ENCODE measurements at regions not wholly inside any gene's neighbourhood (a gene's known extent, or its start where the extent isn't known, plus 50 kb on each side); places are given as distances from the start of the nearest gene placed in this dataset.
"Not testable (repeated sequence)": the region's sequence is repeated elsewhere in the genome, so short reads cannot be mapped to it uniquely, and the experiment has no call there.

- H3K4me1 ChIP-seq (ENCODE audit: control insufficient read depth, insufficient read depth, low read length); H3K9me3 ChIP-seq (ENCODE audit: control insufficient read depth in 2 of 2, low read length in 2 of 2); H3K27ac ChIP-seq (ENCODE audit: low read length): not testable (repeated sequence)
Measured at GRCh38 chr6:26720663-26721218, 61.2 kb upstream of the ZNF322 start.

GRCh38 chr6:26730019-26730766 is 70.6 kb upstream of the ZNF322 start:
- H3K27me3 ChIP-seq (ENCODE audit: control insufficient read depth in 1 of 2, insufficient read depth in 2 of 2, low read length in 2 of 2): not testable (repeated sequence)

More at GRCh38 chr6:26720663-26721218, 61.2 kb upstream of the ZNF322 start:
- not testable (repeated sequence) for H3K36me3 ChIP-seq (ENCODE audit: control insufficient read depth in 2 of 2, insufficient read depth in 2 of 2, low read length in 2 of 2); H3K4me3 ChIP-seq (ENCODE audit: low read length in 2 of 2); H3K27me3 ChIP-seq (ENCODE audit: control insufficient read depth in 1 of 2, insufficient read depth in 2 of 2, low read length in 2 of 2); H3K9ac ChIP-seq (ENCODE audit: low read length in 2 of 2)

GRCh38 chr6:26734776-26735472 is 75.4 kb upstream of the ZNF322 start:
- H3K9me3 ChIP-seq (ENCODE audit: control insufficient read depth in 2 of 2, low read length in 2 of 2); H3K4me1 ChIP-seq (ENCODE audit: control insufficient read depth, insufficient read depth, low read length); H3K27me3 ChIP-seq (ENCODE audit: control insufficient read depth in 1 of 2, insufficient read depth in 2 of 2, low read length in 2 of 2); H3K36me3 ChIP-seq (ENCODE audit: control insufficient read depth in 2 of 2, insufficient read depth in 2 of 2, low read length in 2 of 2); H3K9ac ChIP-seq (ENCODE audit: low read length in 2 of 2); H3K4me3 ChIP-seq (ENCODE audit: low read length in 2 of 2); H3K27ac ChIP-seq (ENCODE audit: low read length): not testable (repeated sequence)

More at GRCh38 chr6:26730019-26730766, 70.6 kb upstream of the ZNF322 start:
- H3K9me3 ChIP-seq (ENCODE audit: control insufficient read depth in 2 of 2, low read length in 2 of 2); H3K27ac ChIP-seq (ENCODE audit: low read length); H3K36me3 ChIP-seq (ENCODE audit: control insufficient read depth in 2 of 2, insufficient read depth in 2 of 2, low read length in 2 of 2); H3K4me1 ChIP-seq (ENCODE audit: control insufficient read depth, insufficient read depth, low read length); H3K4me3 ChIP-seq (ENCODE audit: low read length in 2 of 2); H3K9ac ChIP-seq (ENCODE audit: low read length in 2 of 2): not testable (repeated sequence)

- Histone ChIP-seq H3K27me3 (ENCODE audit: control insufficient read depth in 1 of 2, insufficient read depth in 2 of 2, low read length in 2 of 2) (peaks cover 10 to 19% of the 10 kb centered on the region in 2 donors), H3K27ac (ENCODE audit: low read length) (no peak overlapping the region), H3K9ac (ENCODE audit: low read length in 2 of 2) (no peak overlapping the region), H3K36me3 (ENCODE audit: control insufficient read depth in 2 of 2, insufficient read depth in 2 of 2, low read length in 2 of 2) (no peaks in the 10 kb centered on the region), H3K4me1 (ENCODE audit: control insufficient read depth, insufficient read depth, low read length) (no peaks in the 10 kb centered on the region), H3K9me3 (ENCODE audit: control insufficient read depth in 2 of 2, low read length in 2 of 2) (no peaks in the 10 kb centered on the region), H3K4me3 (ENCODE audit: low read length in 2 of 2) (no peak overlapping the region)
Measured at GRCh38 chr6:26739811-26740210, 80.3 kb upstream of the ZNF322 start.

- Histone ChIP-seq H3K27me3 (ENCODE audit: control insufficient read depth in 1 of 2, insufficient read depth in 2 of 2, low read length in 2 of 2) (peaks cover 15 to 29% of the 10 kb centered on the region in 2 donors), H3K9me3 (ENCODE audit: control insufficient read depth in 2 of 2, low read length in 2 of 2) (no peaks in the 10 kb centered on the region)
Measured at GRCh38 chr6:26743157-26743821, 83.7 kb upstream of the ZNF322 start.

GRCh38 chr6:26743941-26744699 is 84.6 kb upstream of the ZNF322 start:
- no peak overlapping the region for H3K27ac ChIP-seq (ENCODE audit: low read length)

More at GRCh38 chr6:26743157-26743821, 83.7 kb upstream of the ZNF322 start:
- Histone ChIP-seq H3K27ac (ENCODE audit: low read length) (no peak overlapping the region), H3K36me3 (ENCODE audit: control insufficient read depth in 2 of 2, insufficient read depth in 2 of 2, low read length in 2 of 2) (no peaks in the 10 kb centered on the region), H3K4me1 (ENCODE audit: control insufficient read depth, insufficient read depth, low read length) (no peaks in the 10 kb centered on the region), H3K9ac (ENCODE audit: low read length in 2 of 2) (no peak overlapping the region), H3K4me3 (ENCODE audit: low read length in 2 of 2) (no peak overlapping the region)

GRCh38 chr6:26744837-26745282 is 85.3 kb upstream of the ZNF322 start:
- H3K9me3 ChIP-seq (ENCODE audit: control insufficient read depth in 2 of 2, low read length in 2 of 2); H3K36me3 ChIP-seq (ENCODE audit: control insufficient read depth in 2 of 2, insufficient read depth in 2 of 2, low read length in 2 of 2); H3K4me3 ChIP-seq (ENCODE audit: low read length in 2 of 2); H3K9ac ChIP-seq (ENCODE audit: low read length in 2 of 2); H3K27ac ChIP-seq (ENCODE audit: low read length); H3K4me1 ChIP-seq (ENCODE audit: control insufficient read depth, insufficient read depth, low read length): not testable (repeated sequence)
- peaks cover 15 to 29% of the 10 kb centered on the region in 2 donors for H3K27me3 ChIP-seq (ENCODE audit: control insufficient read depth in 1 of 2, insufficient read depth in 2 of 2, low read length in 2 of 2)

More at GRCh38 chr6:26743941-26744699, 84.6 kb upstream of the ZNF322 start:
- no peaks in the 10 kb centered on the region for H3K9me3 ChIP-seq (ENCODE audit: control insufficient read depth in 2 of 2, low read length in 2 of 2)
- H3K4me3 ChIP-seq (ENCODE audit: low read length in 2 of 2): no peak overlapping the region
- no peaks in the 10 kb centered on the region for H3K36me3 ChIP-seq (ENCODE audit: control insufficient read depth in 2 of 2, insufficient read depth in 2 of 2, low read length in 2 of 2)
- no peak overlapping the region for H3K9ac ChIP-seq (ENCODE audit: low read length in 2 of 2)
- peaks cover 15 to 29% of the 10 kb centered on the region in 2 donors for H3K27me3 ChIP-seq (ENCODE audit: control insufficient read depth in 1 of 2, insufficient read depth in 2 of 2, low read length in 2 of 2)
- H3K4me1 ChIP-seq (ENCODE audit: control insufficient read depth, insufficient read depth, low read length): no peaks in the 10 kb centered on the region

DNA sequence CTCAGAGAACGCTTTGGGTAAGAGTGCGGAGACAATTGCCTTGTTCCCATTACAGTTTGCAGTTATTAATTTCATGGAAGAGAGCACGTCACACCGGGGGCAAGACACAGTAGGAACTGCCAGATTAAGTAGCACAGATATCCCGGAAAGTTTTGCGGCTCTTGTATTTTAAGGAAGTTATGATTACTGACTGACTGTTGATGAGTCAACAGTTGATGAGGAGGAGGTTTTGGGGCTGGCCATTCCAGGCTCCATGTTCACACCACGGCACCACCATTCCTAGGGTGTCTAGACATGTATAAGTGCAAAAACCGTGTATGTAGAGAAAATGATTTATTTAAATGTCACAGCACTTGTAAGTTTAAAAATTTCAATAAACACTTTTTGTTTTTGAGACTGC is 86.4 kb upstream of the ZNF322 start:
- H3K27ac ChIP-seq (ENCODE audit: low read length); H3K36me3 ChIP-seq (ENCODE audit: control insufficient read depth in 2 of 2, insufficient read depth in 2 of 2, low read length in 2 of 2); H3K4me1 ChIP-seq (ENCODE audit: control insufficient read depth, insufficient read depth, low read length); H3K4me3 ChIP-seq (ENCODE audit: low read length in 2 of 2); H3K9me3 ChIP-seq (ENCODE audit: control insufficient read depth in 2 of 2, low read length in 2 of 2); H3K9ac ChIP-seq (ENCODE audit: low read length in 2 of 2): not testable (repeated sequence)
- peaks cover 15 to 29% of the 10 kb centered on the region in 2 donors for H3K27me3 ChIP-seq (ENCODE audit: control insufficient read depth in 1 of 2, insufficient read depth in 2 of 2, low read length in 2 of 2)

DNA sequence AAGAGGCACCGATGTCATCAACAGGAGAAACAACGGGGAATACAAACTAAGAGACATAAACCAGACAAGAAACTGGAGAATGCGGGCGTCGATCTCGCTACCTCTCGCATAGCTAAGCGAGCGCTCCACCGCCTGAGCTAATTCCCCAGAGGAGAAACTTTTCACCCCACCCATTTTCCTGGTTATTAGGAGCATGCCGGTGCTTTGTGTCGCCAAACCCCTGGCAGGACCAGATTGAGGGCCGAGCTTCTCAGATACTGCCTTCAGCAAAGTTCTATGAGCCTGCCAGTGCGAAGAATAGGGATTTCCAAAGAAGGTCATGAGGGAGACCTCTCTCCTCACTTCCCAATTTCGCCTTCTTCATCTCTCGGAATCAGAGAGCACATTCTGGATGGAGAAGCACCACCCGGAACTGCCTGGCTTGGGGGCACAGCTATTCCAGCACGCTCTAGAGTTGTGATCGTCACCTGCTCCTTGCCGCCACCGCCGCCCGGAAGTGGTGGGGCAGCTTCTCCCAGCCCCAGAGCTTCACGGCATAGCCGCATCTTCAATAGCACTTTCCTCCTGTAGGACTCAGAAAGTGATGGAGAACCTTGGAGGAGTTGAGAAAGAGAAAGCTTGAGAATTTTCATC is 89.7 kb upstream of the ZNF322 start:
- H3K27me3 ChIP-seq (ENCODE audit: control insufficient read depth in 1 of 2, insufficient read depth in 2 of 2, low read length in 2 of 2): peaks cover 8 to 12% of the 10 kb centered on the region in 2 donors
- H3K9ac ChIP-seq (ENCODE audit: low read length in 2 of 2); H3K36me3 ChIP-seq (ENCODE audit: control insufficient read depth in 2 of 2, insufficient read depth in 2 of 2, low read length in 2 of 2); H3K9me3 ChIP-seq (ENCODE audit: control insufficient read depth in 2 of 2, low read length in 2 of 2); H3K4me1 ChIP-seq (ENCODE audit: control insufficient read depth, insufficient read depth, low read length); H3K27ac ChIP-seq (ENCODE audit: low read length); H3K4me3 ChIP-seq (ENCODE audit: low read length in 2 of 2): not testable (repeated sequence)

DNA sequence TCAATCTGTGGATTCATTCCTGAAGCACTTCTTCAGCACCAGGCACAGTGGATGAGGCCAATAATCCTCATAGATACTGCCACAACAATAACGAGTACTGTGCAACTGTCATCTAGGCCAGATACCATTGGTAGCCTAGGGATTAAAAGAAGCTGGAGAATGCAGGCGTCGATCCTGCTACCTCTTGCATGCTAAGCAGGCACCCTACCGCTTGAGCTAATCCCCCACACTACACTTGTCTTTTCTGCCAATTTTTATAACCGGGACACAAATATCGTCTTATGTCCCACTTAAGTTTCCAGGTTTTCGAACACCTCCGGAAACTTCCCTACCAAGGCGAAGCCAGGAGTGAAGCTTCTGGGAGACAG is 90.2 kb upstream of the ZNF322 start:
- H3K27ac ChIP-seq (ENCODE audit: low read length); H3K9ac ChIP-seq (ENCODE audit: low read length in 2 of 2); H3K27me3 ChIP-seq (ENCODE audit: control insufficient read depth in 1 of 2, insufficient read depth in 2 of 2, low read length in 2 of 2); H3K4me3 ChIP-seq (ENCODE audit: low read length in 2 of 2); H3K9me3 ChIP-seq (ENCODE audit: control insufficient read depth in 2 of 2, low read length in 2 of 2); H3K4me1 ChIP-seq (ENCODE audit: control insufficient read depth, insufficient read depth, low read length); H3K36me3 ChIP-seq (ENCODE audit: control insufficient read depth in 2 of 2, insufficient read depth in 2 of 2, low read length in 2 of 2): not testable (repeated sequence)

Measured in stomach smooth muscle (tissue), 2 donors.